GM21825 (cell line): ENCODE measurements at regions not wholly inside any gene's neighbourhood (a gene's known extent, or its start where the extent isn't known, plus 50 kb on each side); places are given as distances from the start of the nearest gene placed in this dataset.
A peak's percentile ranks its signal among the peaks of the same experiment; 100 is the strongest.
"Not testable (repeated sequence)": the region's sequence is repeated elsewhere in the genome, so short reads cannot be mapped to it uniquely, and the experiment has no call there.

Experiments used
- ATAC-seq: cut with Tn5 transposase; IDR thresholded peaks from one replicate; pipeline ENCODE4 v1.9.1; 2021; ENCODE audit warnings: mild to moderate bottlenecking, moderate library complexity; ENCODE audit not compliant: unreplicated experiment

GRCh38 chr3:103134023-103134724 lies 699.4 kb downstream of the ZPLD1 start:
- peak; percentile 87 for ATAC-seq

GRCh38 chr3:103136621-103137020 lies 701.8 kb downstream of the ZPLD1 start:
- no peak for ATAC-seq

GRCh38 chr3:103137830-103138229 lies 703.0 kb downstream of the ZPLD1 start:
- no peak for ATAC-seq

- no peak for ATAC-seq
Observed at GRCh38 chr3:103158183-103158582, 723.4 kb downstream of the ZPLD1 start.

- no peak for ATAC-seq
Observed at GRCh38 chr3:103166890-103167289, 732.1 kb downstream of the ZPLD1 start.

GRCh38 chr3:103167850-103168249 lies 733.0 kb downstream of the ZPLD1 start:
- ATAC-seq = no peak

GRCh38 chr3:103169289-103169688 lies 734.5 kb downstream of the ZPLD1 start:
- no peak for ATAC-seq

GRCh38 chr3:103170651-103171050 lies 735.8 kb downstream of the ZPLD1 start:
- peak; percentile 88 for ATAC-seq

- ATAC-seq = no peak
Observed at GRCh38 chr3:103173940-103174339, 739.1 kb downstream of the ZPLD1 start.

GRCh38 chr3:103181160-103181559 lies 746.3 kb downstream of the ZPLD1 start:
- no peak for ATAC-seq

GRCh38 chr3:103184772-103185171 lies 750.0 kb downstream of the ZPLD1 start:
- ATAC-seq = no peak

GRCh38 chr3:103189941-103190340 lies 755.1 kb downstream of the ZPLD1 start:
- ATAC-seq = no peak

GRCh38 chr3:103195216-103195615 lies 760.4 kb downstream of the ZPLD1 start:
- ATAC-seq = no peak

GRCh38 chr3:103203441-103203840 lies 768.6 kb downstream of the ZPLD1 start:
- no peak for ATAC-seq

GRCh38 chr3:103210583-103210982 lies 775.8 kb downstream of the ZPLD1 start:
- no peak for ATAC-seq

- ATAC-seq = peak; percentile 100
Observed at GRCh38 chr3:103218146-103218545, 783.3 kb downstream of the ZPLD1 start.

GRCh38 chr3:103218793-103219192 lies 784.0 kb downstream of the ZPLD1 start:
- ATAC-seq = no peak

- ATAC-seq = no peak
Observed at GRCh38 chr3:103227651-103228050, 792.8 kb downstream of the ZPLD1 start.

GRCh38 chr3:103247459-103247858 lies 812.6 kb downstream of the ZPLD1 start:
- ATAC-seq = no peak

- not testable (repeated sequence) for ATAC-seq
Observed at GRCh38 chr3:103254827-103255226, 820.0 kb downstream of the ZPLD1 start.

GRCh38 chr3:103269287-103269686 lies 834.5 kb downstream of the ZPLD1 start:
- no peak for ATAC-seq

- ATAC-seq = no peak
Observed at GRCh38 chr3:103271575-103271974, 836.8 kb downstream of the ZPLD1 start.

GRCh38 chr3:103295974-103296570 lies 861.3 kb downstream of the ZPLD1 start:
- ATAC-seq = no peak
